ENCODE measurements at regions not wholly inside any gene's neighbourhood (a gene's known extent, or its start where the extent isn't known, plus 50 kb on each side); places are given as distances from the start of the nearest gene placed in this dataset.
"Not testable (repeated sequence)": the region's sequence is repeated elsewhere in the genome, so short reads cannot be mapped to it uniquely, and the experiment has no call there.

DNA sequence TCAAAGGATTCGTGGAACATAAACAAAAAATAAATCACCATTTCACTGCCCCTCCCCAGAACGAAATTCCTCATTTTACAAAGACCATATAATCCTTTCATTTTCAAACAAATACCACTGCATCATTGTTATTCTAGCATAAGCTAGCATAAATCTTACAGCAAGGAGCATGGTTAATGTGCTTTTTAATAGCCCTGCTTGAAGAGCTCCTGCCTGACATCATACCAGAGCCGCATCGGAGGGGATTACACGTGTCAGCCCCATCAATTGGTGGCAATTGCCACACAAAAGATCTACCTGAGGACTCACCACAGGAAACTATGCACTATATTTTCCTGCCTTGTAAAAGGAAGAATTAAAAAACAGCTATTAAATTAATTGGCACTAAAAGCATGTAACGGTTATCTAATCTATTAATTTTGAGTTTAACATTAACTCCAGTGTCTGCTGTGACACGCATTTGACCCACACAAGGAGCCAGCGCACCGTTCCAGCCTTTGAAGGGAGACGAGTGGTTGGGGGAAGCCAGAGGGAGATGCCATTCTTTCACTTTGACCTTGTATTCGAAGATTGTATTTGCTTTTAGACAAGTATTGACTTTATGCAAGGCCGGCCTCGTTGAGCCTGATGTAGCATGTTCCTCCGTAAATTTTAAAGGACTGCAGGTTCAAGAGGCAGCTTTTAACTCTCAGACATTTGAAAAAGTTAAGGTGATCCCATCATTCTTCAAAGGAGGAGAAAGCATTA, 261.1 kb upstream of the RNF32 start:
- H3K4me3 ChIP-seq (ENCODE audit: control insufficient read depth, low read depth, low read length), result no peak overlapping the region
- no peak for DNase-seq (ENCODE audit: low read depth)
- TF ChIP-seq, protein P1, sequence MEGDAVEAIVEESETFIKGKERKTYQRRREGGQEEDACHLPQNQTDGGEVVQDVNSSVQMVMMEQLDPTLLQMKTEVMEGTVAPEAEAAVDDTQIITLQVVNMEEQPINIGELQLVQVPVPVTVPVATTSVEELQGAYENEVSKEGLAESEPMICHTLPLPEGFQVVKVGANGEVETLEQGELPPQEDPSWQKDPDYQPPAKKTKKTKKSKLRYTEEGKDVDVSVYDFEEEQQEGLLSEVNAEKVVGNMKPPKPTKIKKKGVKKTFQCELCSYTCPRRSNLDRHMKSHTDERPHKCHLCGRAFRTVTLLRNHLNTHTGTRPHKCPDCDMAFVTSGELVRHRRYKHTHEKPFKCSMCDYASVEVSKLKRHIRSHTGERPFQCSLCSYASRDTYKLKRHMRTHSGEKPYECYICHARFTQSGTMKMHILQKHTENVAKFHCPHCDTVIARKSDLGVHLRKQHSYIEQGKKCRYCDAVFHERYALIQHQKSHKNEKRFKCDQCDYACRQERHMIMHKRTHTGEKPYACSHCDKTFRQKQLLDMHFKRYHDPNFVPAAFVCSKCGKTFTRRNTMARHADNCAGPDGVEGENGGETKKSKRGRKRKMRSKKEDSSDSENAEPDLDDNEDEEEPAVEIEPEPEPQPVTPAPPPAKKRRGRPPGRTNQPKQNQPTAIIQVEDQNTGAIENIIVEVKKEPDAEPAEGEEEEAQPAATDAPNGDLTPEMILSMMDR (conservative IDR thresholded peaks at IDR 0.05; ENCODE audit: control insufficient read depth, insufficient read depth, low read depth, low read length), result no peak

DNA sequence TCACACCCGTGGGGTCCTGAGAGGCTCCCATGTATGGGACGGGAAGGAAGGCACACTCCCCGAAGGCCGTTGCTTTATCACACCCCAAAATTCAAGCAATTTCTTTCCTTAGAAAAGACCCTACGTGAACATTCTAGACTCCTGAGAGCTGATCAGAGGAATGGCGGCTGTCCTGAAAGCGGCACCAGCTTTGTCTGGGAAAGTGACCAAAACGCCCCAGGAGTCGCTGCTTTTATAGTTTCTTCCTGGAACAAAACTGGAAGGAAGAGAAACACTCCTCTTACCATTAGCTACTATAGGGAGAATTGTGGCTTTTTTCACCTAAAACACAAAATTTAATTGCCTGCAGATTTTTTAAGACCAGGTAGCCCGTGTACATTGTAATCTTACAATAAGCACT, 261.8 kb upstream of the RNF32 start:
- H3K4me3 ChIP-seq (ENCODE audit: control insufficient read depth, low read depth, low read length), result no peak overlapping the region
- DNase-seq (ENCODE audit: low read depth), result no peak
- TF ChIP-seq, protein P1 (conservative IDR thresholded peaks at IDR 0.05; ENCODE audit: control insufficient read depth, insufficient read depth, low read depth, low read length), result no peak

DNA sequence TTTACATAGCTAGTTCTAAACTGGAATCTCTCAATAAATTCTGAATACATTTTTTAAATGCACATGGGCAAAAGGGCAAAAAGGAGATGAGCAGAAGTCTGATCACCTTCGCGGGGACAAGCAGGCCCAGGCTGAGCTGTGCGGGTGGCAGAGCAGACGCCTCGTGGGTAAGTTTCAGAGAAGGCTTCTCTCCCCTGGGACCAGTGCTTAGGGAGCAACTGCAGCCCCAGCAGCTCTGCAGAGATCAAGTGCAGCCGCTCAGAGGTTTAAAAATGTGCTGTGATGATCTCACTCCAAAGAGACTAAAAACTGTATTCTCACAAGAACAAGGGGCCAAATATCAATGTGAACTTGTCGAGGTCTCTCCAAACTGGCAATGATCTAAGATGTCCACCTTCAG, 264.3 kb upstream of the RNF32 start:
- DNase-seq (ENCODE audit: low read depth), result no peak
- TF ChIP-seq, protein P1 (conservative IDR thresholded peaks at IDR 0.05; ENCODE audit: control insufficient read depth, insufficient read depth, low read depth, low read length), result no peak
- H3K4me3 ChIP-seq (ENCODE audit: control insufficient read depth, low read depth, low read length), result no peak overlapping the region

DNA sequence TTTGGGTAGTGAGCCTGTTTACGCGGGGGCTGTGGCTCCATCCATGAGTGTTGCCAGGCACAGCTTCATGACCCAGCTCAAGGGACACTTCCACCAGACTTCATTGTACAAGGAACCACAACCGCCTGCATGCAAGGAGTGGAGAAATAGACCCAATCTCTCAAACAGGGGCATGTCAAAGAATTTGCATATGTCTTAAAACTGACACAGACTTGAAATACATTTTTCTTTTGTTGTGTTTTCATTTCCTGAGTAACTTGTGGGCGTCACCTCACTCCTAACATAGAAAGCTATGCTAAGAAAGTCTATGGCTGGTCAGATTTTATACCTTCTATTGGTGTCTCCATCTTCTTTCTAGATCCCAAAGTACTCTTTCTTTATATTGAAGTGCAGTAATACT, 266.2 kb upstream of the RNF32 start:
- DNase-seq (ENCODE audit: low read depth), result no peak
- TF ChIP-seq, protein P1 (conservative IDR thresholded peaks at IDR 0.05; ENCODE audit: control insufficient read depth, insufficient read depth, low read depth, low read length), result no peak
- no peak overlapping the region for H3K4me3 ChIP-seq (ENCODE audit: control insufficient read depth, low read depth, low read length)

DNA sequence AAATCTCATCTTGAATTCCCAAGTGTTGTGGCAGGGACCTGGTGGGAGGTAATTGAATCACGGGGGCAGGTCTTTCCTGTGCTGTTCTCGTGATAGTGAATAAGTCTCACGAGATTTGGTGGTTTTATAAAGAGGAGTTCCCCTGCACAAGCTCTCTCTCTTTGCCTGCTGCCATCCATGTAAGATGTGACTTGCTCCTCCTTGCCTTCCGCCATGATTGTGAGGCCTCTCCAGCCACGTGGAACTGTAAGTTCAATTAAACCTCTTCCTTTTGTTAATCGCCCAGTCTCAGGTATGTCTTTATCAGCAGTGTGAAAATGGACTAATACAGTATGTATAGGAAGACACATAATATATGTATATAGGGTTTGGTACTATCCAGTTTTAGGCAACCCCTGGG, 270.6 kb upstream of the RNF32 start:
- H3K4me3 ChIP-seq (ENCODE audit: control insufficient read depth, low read depth, low read length); DNase-seq (ENCODE audit: low read depth): not testable (repeated sequence)

DNA sequence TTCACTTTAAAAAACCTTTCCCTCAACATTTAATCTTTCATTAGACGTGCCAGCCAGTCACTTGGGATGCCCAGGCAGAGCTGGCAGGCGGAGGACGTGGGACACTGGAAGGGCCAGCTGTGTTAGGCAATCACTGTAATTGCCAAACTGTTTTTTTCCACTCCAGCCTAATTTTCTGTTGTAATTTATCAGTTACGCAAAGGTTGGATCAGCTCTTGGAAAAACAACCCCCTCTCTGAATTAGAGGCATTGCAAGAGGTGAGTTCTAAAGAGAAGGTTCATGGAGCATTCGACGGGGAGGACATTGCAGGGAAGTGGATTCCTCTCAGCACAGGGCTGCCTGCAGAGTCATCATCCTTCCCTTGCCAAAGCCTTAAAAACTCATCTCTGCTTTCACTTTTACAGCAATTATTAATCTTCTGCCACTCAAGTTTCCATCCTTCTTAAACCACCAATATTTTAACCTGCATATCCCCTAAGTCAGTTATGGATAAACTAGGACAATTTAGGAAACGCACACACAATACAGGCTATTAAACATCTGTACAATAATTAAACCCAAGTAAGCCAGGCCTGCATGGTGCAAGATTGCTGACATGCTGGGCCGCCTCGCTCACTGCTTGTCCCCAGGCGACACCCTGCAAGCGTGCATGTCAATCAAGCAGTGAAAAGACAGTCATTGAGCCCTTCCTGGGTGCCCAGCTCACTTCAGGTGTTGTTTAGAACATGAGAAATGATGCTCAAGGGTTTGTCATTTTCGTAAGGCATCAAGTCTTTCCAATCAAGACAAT, 272.3 kb upstream of the RNF32 start:
- DNase-seq (ENCODE audit: low read depth), result no peak

DNA sequence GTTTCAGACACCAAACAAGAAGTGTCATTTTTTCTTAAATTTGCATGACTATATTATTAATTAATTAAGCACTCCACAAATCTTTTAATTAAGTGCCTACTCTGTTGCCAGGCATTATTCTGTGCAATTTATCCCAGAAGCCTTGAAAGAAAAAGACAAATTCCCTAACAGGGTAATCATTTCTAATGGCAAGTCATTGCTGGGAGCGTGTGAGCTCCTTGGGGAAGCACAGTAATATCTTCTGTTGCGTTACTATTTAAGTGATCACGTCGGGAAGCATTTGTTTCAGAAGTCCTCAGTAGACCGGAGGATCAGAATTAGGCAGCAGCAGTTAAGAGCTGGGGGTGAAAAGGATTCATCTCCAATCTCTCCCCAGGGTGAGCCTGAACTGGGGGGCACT, 276.8 kb upstream of the RNF32 start:
- no peak overlapping the region for H3K4me3 ChIP-seq (ENCODE audit: control insufficient read depth, low read depth, low read length)
- no peak for DNase-seq (ENCODE audit: low read depth)
- TF ChIP-seq, protein P1 (conservative IDR thresholded peaks at IDR 0.05; ENCODE audit: control insufficient read depth, insufficient read depth, low read depth, low read length), result no peak

More for the DNA sequence above, 272.3 kb upstream of the RNF32 start:
- no peak overlapping the region for H3K4me3 ChIP-seq (ENCODE audit: control insufficient read depth, low read depth, low read length)
- TF ChIP-seq, protein P1 (conservative IDR thresholded peaks at IDR 0.05; ENCODE audit: control insufficient read depth, insufficient read depth, low read depth, low read length), result no peak
